GM12864 (cell line): ENCODE measurements at regions not wholly inside any gene's neighbourhood (a gene's known extent, or its start where the extent isn't known, plus 50 kb on each side); places are given as distances from the start of the nearest gene placed in this dataset.

Source experiments
- DNase-seq: peaks from one replicate; pipeline ENCODE4 v3.0.0-alpha.2; 2011; ENCODE audit warnings: low read depth
- H3K4me3 ChIP-seq: 2 replicates; pipeline ENCODE4 v1.5.1; 2011; ENCODE audit warnings: mild to moderate bottlenecking, low read depth, low read length, control low read depth
- TF ChIP-seq, protein P1 (sequence below): IDR thresholded peaks from 2 replicates; pipeline ENCODE4 v1.5.1; 2011; ENCODE audit warnings: low read depth, mild to moderate bottlenecking, moderate library complexity, low read length, control low read depth, inconsistent platforms; ENCODE audit errors: missing control alignments

DNA sequence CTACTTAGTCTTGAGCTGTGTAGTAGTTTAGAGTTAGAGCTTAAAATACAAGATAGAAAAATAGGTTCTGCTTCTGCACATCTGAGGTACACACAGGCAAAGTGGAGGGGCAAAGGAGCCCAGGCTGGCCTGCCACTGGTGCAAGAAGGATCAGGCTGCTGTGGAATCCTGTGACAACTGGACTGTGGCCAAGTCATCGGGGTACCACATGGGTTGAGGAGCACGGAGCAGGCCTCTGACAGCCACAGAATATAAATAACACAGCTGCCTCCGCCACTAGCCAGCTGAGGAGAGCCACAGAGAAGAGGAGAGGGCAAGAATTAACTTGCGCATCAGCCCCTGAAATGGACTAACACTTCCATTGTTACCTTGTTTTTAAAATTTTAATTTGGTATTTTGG, 206.0 kb upstream of the MARCKS start:
- DNase-seq, result no peak
- TF ChIP-seq, protein P1, sequence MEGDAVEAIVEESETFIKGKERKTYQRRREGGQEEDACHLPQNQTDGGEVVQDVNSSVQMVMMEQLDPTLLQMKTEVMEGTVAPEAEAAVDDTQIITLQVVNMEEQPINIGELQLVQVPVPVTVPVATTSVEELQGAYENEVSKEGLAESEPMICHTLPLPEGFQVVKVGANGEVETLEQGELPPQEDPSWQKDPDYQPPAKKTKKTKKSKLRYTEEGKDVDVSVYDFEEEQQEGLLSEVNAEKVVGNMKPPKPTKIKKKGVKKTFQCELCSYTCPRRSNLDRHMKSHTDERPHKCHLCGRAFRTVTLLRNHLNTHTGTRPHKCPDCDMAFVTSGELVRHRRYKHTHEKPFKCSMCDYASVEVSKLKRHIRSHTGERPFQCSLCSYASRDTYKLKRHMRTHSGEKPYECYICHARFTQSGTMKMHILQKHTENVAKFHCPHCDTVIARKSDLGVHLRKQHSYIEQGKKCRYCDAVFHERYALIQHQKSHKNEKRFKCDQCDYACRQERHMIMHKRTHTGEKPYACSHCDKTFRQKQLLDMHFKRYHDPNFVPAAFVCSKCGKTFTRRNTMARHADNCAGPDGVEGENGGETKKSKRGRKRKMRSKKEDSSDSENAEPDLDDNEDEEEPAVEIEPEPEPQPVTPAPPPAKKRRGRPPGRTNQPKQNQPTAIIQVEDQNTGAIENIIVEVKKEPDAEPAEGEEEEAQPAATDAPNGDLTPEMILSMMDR, result no peak
- no peak overlapping the region for H3K4me3 ChIP-seq

- TF ChIP-seq, protein P1, result no peak
- DNase-seq, result no peak
- H3K4me3 ChIP-seq, result no peak overlapping the region
These were observed 205.2 kb upstream of the MARCKS start for GRCh38 chr6:113651920-113652319.

DNA sequence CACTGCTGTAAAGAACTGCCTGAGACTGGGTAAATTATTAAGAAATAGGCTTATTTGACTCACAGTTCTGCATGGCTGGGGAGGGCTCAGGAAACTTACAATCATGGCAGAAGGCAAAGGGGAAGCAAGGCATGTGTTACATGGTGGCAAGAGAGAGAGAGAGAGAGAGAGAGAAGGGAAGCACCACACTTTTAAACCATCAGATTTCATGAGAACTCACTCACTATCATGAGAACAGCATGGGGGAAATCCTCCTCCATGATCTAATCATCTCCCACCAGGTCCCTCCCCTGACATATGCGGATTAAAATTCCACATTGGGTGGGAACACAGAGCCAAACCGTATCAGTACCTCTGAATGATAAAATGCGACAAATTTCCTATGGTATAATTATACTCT, 203.9 kb upstream of the MARCKS start:
- DNase-seq, result no peak
- TF ChIP-seq, protein P1, result no peak
- H3K4me3 ChIP-seq, result no peak overlapping the region

GRCh38 chr6:113654396-113654795, 202.7 kb upstream of the MARCKS start:
- TF ChIP-seq, protein P1, result no peak
- H3K4me3 ChIP-seq, result no peak overlapping the region
- no peak for DNase-seq

GRCh38 chr6:113655761-113656160, 201.4 kb upstream of the MARCKS start:
- TF ChIP-seq, protein P1, result no peak
- H3K4me3 ChIP-seq, result no peak overlapping the region
- no peak for DNase-seq

DNA sequence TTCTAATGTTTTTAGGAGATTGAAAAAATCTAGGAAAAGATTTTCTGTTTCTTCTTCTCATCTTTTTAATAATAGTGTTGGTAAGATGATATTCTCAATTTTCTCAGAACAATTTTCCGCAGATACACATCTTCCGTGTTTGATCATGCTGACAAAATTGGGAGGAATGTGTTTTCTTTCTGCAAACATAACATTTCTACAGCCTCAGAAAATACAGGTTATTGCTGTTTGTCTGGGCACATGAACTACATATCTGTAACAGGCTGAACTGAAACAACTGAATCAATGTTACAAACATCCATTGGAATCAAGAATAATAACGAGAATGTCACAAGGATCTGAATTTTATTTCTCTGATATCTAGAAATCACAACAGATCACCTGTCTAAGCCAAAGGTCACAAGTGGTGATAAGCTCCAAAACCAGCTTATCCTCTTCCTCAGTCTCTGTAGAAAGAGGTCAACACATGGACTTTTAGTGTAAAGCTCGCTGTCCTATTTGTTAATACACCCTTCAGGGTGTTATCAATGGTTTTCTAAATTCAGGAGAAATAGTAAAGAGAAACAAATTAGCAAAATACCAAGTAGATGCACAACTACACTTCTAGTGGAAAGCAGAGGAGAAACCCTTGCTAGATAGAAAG, 197.3 kb upstream of the MARCKS start:
- no peak for DNase-seq
- TF ChIP-seq, protein P1, result no peak
- H3K4me3 ChIP-seq, result no peak overlapping the region

DNA sequence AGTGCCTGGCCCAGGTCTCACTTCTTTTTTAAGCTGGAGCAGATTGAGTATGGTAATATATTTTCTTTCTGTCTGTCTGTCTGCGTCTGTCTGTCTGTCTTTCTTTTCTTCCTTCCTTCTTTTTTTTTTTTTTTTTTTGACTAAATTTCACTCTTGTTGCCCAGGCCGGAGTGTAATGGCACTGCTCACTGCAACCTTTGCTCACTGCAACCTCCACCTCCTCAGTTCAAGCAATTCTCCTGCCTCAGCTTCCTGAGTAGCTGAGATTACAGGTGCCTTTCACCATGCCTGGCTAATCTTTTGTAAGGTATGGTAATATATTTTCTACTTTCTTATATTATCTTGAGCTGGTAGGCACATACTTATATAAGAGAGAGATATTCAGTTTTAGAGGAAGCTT, 196.3 kb upstream of the MARCKS start:
- DNase-seq, result no peak
- H3K4me3 ChIP-seq, result no peak overlapping the region
- TF ChIP-seq, protein P1, result no peak
